ENCODE measurements at regions not wholly inside any gene's neighbourhood (a gene's known extent, or its start where the extent isn't known, plus 50 kb on each side); places are given as distances from the start of the nearest gene placed in this dataset.
A peak's percentile ranks its signal among the peaks of the same experiment; 100 is the strongest.

DNA sequence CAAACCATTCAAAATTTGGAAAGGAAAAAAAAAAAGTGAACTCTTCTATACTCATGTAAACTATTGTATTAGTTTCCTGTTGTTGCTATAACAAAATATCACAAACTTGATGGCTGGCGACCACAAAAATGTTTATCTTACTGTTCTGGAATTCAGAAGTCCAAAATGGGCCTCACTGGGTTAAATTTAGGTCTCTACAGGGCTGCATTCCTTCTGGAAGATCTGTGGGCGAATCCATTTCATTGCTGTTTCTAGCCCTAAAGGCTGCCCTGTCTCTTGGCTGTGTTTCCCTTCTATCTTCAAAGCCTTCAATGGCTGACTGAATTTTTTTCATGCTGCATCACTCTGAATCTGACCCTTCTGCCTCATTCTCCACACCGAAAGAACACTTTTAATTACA is 105.1 kb upstream of the NAV3 start:
- no peaks in the 10 kb centered on the region for H4K20me1 ChIP-seq (ENCODE audit: insufficient read depth, low read length)
- peak overlapping the region; percentile 18 for H3K4me2 ChIP-seq (ENCODE audit: low read length)
- peaks cover 4% of the 10 kb centered on the region for H3K4me1 ChIP-seq (ENCODE audit: insufficient read depth, low read length)
- Mint-ChIP-seq H3K36me3 (ENCODE audit: low read depth, unreplicated experiment) (no peaks in the 10 kb centered on the region), H3K9me3 (ENCODE audit: unreplicated experiment) (no peaks in the 10 kb centered on the region), H3K27me3 (ENCODE audit: low read depth, unreplicated experiment) (no peaks in the 10 kb centered on the region), H3K4me1 (ENCODE audit: low read depth, unreplicated experiment) (peaks cover 34% of the 10 kb centered on the region), H3K27ac (ENCODE audit: unreplicated experiment) (peak overlapping the region; percentile 97), H3K4me3 (ENCODE audit: unreplicated experiment) (peak overlapping the region; percentile 55)
- H3K4me3 ChIP-seq (ENCODE audit: insufficient read depth, low read depth, low read length), result no peak overlapping the region
- peak; percentile 95 for DNase-seq (ENCODE audit: low read depth)
- H3K27ac ChIP-seq (ENCODE audit: low read depth, low read length), result peak overlapping the region; percentile 69
- no peak overlapping the region for H2AFZ ChIP-seq (ENCODE audit: low read depth, low read length)
- no peaks in the 10 kb centered on the region for H3K27me3 ChIP-seq (ENCODE audit: insufficient read depth, low read length)
- TF ChIP-seq, protein P1, sequence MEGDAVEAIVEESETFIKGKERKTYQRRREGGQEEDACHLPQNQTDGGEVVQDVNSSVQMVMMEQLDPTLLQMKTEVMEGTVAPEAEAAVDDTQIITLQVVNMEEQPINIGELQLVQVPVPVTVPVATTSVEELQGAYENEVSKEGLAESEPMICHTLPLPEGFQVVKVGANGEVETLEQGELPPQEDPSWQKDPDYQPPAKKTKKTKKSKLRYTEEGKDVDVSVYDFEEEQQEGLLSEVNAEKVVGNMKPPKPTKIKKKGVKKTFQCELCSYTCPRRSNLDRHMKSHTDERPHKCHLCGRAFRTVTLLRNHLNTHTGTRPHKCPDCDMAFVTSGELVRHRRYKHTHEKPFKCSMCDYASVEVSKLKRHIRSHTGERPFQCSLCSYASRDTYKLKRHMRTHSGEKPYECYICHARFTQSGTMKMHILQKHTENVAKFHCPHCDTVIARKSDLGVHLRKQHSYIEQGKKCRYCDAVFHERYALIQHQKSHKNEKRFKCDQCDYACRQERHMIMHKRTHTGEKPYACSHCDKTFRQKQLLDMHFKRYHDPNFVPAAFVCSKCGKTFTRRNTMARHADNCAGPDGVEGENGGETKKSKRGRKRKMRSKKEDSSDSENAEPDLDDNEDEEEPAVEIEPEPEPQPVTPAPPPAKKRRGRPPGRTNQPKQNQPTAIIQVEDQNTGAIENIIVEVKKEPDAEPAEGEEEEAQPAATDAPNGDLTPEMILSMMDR (IDR thresholded peaks at IDR 0.05; ENCODE audit: insufficient read depth, low read depth, low read length), result no peak
- no peak for TF ChIP-seq EZH2 (IDR thresholded peaks at IDR 0.05; ENCODE audit: insufficient read depth, low read length)
- no peaks in the 10 kb centered on the region for H3K36me3 ChIP-seq (ENCODE audit: insufficient read depth, low read length)
- peak overlapping the region; percentile 35 for H3K9ac ChIP-seq (ENCODE audit: low read length)
- no peaks in the 10 kb centered on the region for H3K79me2 ChIP-seq (ENCODE audit: insufficient read depth, low read length)
- peak; percentile 81 for FAIRE-seq
- no peaks in the 10 kb centered on the region for H3K9me3 ChIP-seq (ENCODE audit: insufficient read depth, low read depth, low read length)

DNA sequence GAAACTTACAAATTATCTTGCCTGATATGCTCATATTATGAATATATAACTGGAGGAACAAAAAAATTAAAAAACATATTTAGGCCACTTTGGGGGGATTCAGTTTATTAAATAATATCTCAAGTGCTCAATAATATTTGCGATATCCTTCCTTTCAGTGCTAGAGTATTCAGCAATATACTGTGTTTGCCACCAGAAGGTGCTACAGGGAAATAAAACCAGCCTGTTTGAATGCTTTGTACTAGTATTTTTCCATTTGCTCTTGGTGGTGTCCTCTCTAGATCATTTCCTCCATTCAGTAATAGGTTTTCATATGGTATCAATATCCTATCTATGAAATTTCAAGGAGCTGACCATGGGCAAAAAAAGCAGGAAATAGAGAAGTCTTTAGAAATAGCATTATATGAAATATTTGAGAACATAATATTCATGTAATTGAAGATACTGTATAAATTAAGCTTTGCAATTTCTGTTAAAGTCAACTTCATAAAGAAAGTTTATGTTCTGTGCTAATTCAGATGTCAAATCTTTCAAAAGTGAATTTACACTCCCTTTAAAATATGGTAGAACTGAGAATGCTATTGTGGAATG is 106.2 kb upstream of the NAV3 start:
- Histone ChIP-seq H4K20me1 (ENCODE audit: insufficient read depth, low read length) (no peaks in the 10 kb centered on the region), H3K4me2 (ENCODE audit: low read length) (no peak overlapping the region), H2AFZ (ENCODE audit: low read depth, low read length) (no peak overlapping the region), H3K9ac (ENCODE audit: low read length) (no peak overlapping the region), H3K27ac (ENCODE audit: low read depth, low read length) (no peak overlapping the region), H3K4me1 (ENCODE audit: insufficient read depth, low read length) (peaks cover 4% of the 10 kb centered on the region), H3K4me3 (ENCODE audit: insufficient read depth, low read depth, low read length) (no peak overlapping the region), H3K79me2 (ENCODE audit: insufficient read depth, low read length) (no peaks in the 10 kb centered on the region), H3K27me3 (ENCODE audit: insufficient read depth, low read length) (no peaks in the 10 kb centered on the region), H3K9me3 (ENCODE audit: insufficient read depth, low read depth, low read length) (no peaks in the 10 kb centered on the region), H3K36me3 (ENCODE audit: insufficient read depth, low read length) (no peaks in the 10 kb centered on the region)
- H3K9me3 Mint-ChIP-seq (ENCODE audit: unreplicated experiment), result no peaks in the 10 kb centered on the region
- H3K4me1 Mint-ChIP-seq (ENCODE audit: low read depth, unreplicated experiment), result peaks cover 34% of the 10 kb centered on the region
- peak overlapping the region; percentile 97 for H3K27ac Mint-ChIP-seq (ENCODE audit: unreplicated experiment)
- FAIRE-seq (peak; percentile 83), DNase-seq (ENCODE audit: low read depth) (peak; percentile 37)
- H3K27me3 Mint-ChIP-seq (ENCODE audit: low read depth, unreplicated experiment), result no peaks in the 10 kb centered on the region
- H3K4me3 Mint-ChIP-seq (ENCODE audit: unreplicated experiment), result no peak overlapping the region
- no peaks in the 10 kb centered on the region for H3K36me3 Mint-ChIP-seq (ENCODE audit: low read depth, unreplicated experiment)
- TF ChIP-seq EZH2 (IDR thresholded peaks at IDR 0.05; ENCODE audit: insufficient read depth, low read length), result no peak
- TF ChIP-seq, protein P1 (IDR thresholded peaks at IDR 0.05; ENCODE audit: insufficient read depth, low read depth, low read length), result peak; percentile 74

DNA sequence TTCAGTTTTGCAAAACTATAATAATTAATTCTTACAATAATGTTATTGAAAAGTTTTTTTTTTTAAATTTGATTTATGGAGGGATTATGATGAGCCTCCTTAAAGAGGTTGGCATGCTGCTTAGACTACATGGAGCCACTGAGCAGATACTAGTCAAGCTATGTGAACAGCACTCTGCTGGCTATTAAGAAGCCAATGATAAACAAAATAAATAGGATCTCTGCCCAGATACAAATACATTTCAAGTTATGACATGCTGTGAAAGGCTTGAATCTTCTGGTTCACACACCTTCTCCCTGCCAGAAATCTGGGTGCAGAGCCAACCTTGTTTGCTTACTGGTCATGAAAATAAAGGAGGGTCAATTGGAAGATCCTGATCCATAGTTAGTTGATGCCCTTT is 107.4 kb upstream of the NAV3 start:
- Mint-ChIP-seq H3K27ac (ENCODE audit: unreplicated experiment) (no peak overlapping the region), H3K4me1 (ENCODE audit: low read depth, unreplicated experiment) (peaks cover 34% of the 10 kb centered on the region), H3K36me3 (ENCODE audit: low read depth, unreplicated experiment) (no peaks in the 10 kb centered on the region), H3K4me3 (ENCODE audit: unreplicated experiment) (no peak overlapping the region), H3K9me3 (ENCODE audit: unreplicated experiment) (no peaks in the 10 kb centered on the region), H3K27me3 (ENCODE audit: low read depth, unreplicated experiment) (no peaks in the 10 kb centered on the region)
- no peak for DNase-seq (ENCODE audit: low read depth)
- no peak overlapping the region for H2AFZ ChIP-seq (ENCODE audit: low read depth, low read length)
- H4K20me1 ChIP-seq (ENCODE audit: insufficient read depth, low read length), result no peaks in the 10 kb centered on the region
- no peaks in the 10 kb centered on the region for H3K27me3 ChIP-seq (ENCODE audit: insufficient read depth, low read length)
- TF ChIP-seq EZH2 (IDR thresholded peaks at IDR 0.05; ENCODE audit: insufficient read depth, low read length), result no peak
- TF ChIP-seq, protein P1 (IDR thresholded peaks at IDR 0.05; ENCODE audit: insufficient read depth, low read depth, low read length), result no peak
- H3K27ac ChIP-seq (ENCODE audit: low read depth, low read length), result no peak overlapping the region
- no peaks in the 10 kb centered on the region for H3K36me3 ChIP-seq (ENCODE audit: insufficient read depth, low read length)
- FAIRE-seq, result no peak
- H3K9me3 ChIP-seq (ENCODE audit: insufficient read depth, low read depth, low read length), result no peaks in the 10 kb centered on the region
- no peak overlapping the region for H3K9ac ChIP-seq (ENCODE audit: low read length)
- peaks cover 4% of the 10 kb centered on the region for H3K4me1 ChIP-seq (ENCODE audit: insufficient read depth, low read length)
- no peak overlapping the region for H3K4me3 ChIP-seq (ENCODE audit: insufficient read depth, low read depth, low read length)
- no peak overlapping the region for H3K4me2 ChIP-seq (ENCODE audit: low read length)
- H3K79me2 ChIP-seq (ENCODE audit: insufficient read depth, low read length), result no peaks in the 10 kb centered on the region

Measured in astrocyte (in vitro differentiated cells and primary cell).